ENCODE measurements at regions not wholly inside any gene's neighbourhood (a gene's known extent, or its start where the extent isn't known, plus 50 kb on each side); places are given as distances from the start of the nearest gene placed in this dataset.

- Mint-ChIP-seq H3K4me3 (no peak overlapping the region), H3K4me1 (peaks cover 4% of the 10 kb centered on the region; the same call in 1 of the 2 replicates), H3K9me3 (peaks cover 29% of the 10 kb centered on the region), H3K27ac (no peak overlapping the region), H3K36me3 (peaks cover 16% of the 10 kb centered on the region), H3K27me3 (ENCODE audit: low read depth) (no peaks in the 10 kb centered on the region)
- POLR2A ChIA-PET, result no interaction called here
- DNase-seq (ENCODE audit: low spot score) (no peak), ATAC-seq (no peak)
- TF ChIP-seq SOX15 (CRISPR knock-in tag; IDR thresholded peaks at IDR 0.05) (no peak), GRHL2 (CRISPR knock-in tag; IDR thresholded peaks at IDR 0.05; ENCODE audit: insufficient replicate concordance, severe bottlenecking) (no peak), ATF6 (CRISPR knock-in tag; IDR thresholded peaks at IDR 0.05) (no peak), KAT7 (CRISPR knock-in tag; IDR thresholded peaks at IDR 0.05; ENCODE audit: borderline replicate concordance) (no peak), FOXP1 (CRISPR knock-in tag; IDR thresholded peaks at IDR 0.05; ENCODE audit: borderline replicate concordance) (no peak), PREB (CRISPR knock-in tag; IDR thresholded peaks at IDR 0.05; ENCODE audit: borderline replicate concordance) (no peak), MXD4 (CRISPR knock-in tag; IDR thresholded peaks at IDR 0.05; ENCODE audit: borderline replicate concordance) (no peak), NR3C1 (CRISPR knock-in tag; conservative IDR thresholded peaks at IDR 0.05; ENCODE audit: low read depth) (no peak), ETV6 (CRISPR knock-in tag; IDR thresholded peaks at IDR 0.05) (no peak), FOXK1 (CRISPR knock-in tag; IDR thresholded peaks at IDR 0.05) (no peak), IRF2 (CRISPR knock-in tag; IDR thresholded peaks at IDR 0.05; ENCODE audit: borderline replicate concordance, low read depth) (no peak), ATF3 (CRISPR knock-in tag; conservative IDR thresholded peaks at IDR 0.05) (no peak), ZNF219 (CRISPR knock-in tag; IDR thresholded peaks at IDR 0.05; ENCODE audit: borderline replicate concordance) (no peak), JAZF1 (CRISPR knock-in tag; IDR thresholded peaks at IDR 0.05) (no peak)
- TF ChIP-seq, protein P1, sequence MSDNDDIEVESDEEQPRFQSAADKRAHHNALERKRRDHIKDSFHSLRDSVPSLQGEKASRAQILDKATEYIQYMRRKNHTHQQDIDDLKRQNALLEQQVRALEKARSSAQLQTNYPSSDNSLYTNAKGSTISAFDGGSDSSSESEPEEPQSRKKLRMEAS (CRISPR knock-in tag; IDR thresholded peaks at IDR 0.05), result no peak
- CTCF ChIA-PET, result no interaction called here
Measured at GRCh38 chr14:58832095-58832521, 194.3 kb downstream of the DACT1 start.

DNA sequence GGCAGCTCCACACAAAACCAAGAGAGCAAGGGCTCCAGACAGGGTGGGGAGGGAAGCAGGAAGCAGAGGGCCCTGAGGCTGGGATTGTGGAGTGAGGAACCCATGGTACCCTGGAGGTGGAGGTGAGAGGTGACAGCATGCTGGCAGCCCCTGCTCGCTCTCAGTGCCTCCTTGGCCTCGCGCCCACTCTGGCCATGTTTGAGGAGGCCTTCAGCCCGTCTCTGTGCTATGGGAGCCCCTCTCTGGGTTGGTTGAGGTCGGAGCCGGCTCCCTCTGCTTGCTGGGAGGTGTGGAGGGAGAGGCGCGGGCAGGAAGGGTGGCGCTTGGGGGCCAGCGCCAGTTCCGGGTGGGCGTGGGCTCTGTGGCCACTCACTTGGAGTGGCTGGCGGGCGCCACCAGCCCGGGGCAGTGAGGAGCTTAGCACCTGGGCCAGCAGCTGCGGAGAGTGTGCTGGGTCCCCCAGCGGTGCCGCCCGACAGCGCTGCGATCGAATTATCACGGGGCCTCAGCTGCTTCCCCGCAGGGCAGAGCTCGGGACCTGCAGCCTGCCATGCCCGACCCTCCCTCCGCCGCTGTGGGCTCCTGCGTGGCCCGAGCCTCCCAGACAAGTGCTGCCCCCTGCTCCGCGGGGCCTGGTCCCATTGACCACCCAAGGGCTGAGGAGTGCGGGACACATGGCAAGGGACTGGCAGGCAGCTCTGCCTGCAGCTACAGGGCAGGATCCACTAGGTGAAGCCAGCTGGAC is 196.0 kb downstream of the DACT1 start:
- DNase-seq (ENCODE audit: low spot score) (no peak), ATAC-seq (no peak)
- Mint-ChIP-seq H3K4me1 (peaks cover 4% of the 10 kb centered on the region; the same call in 1 of the 2 replicates), H3K9me3 (peaks cover 25% of the 10 kb centered on the region), H3K27ac (no peak overlapping the region), H3K4me3 (no peak overlapping the region), H3K27me3 (ENCODE audit: low read depth) (no peaks in the 10 kb centered on the region), H3K36me3 (peaks cover 13% of the 10 kb centered on the region)
- TF ChIP-seq, protein P2, sequence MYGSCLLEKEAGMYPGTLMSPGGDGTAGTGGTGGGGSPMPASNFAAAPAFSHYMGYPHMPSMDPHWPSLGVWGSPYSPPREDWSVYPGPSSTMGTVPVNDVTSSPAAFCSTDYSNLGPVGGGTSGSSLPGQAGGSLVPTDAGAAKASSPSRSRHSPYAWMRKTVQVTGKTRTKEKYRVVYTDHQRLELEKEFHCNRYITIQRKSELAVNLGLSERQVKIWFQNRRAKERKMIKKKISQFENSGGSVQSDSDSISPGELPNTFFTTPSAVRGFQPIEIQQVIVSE (CRISPR knock-in tag; IDR thresholded peaks at IDR 0.05; ENCODE audit: borderline replicate concordance), result no peak
- TF ChIP-seq SOX15 (CRISPR knock-in tag; IDR thresholded peaks at IDR 0.05) (no peak), MLX (CRISPR knock-in tag; IDR thresholded peaks at IDR 0.05) (no peak), CBFB (CRISPR knock-in tag; IDR thresholded peaks at IDR 0.05; ENCODE audit: low read depth) (no peak), GTF2I (CRISPR knock-in tag; conservative IDR thresholded peaks at IDR 0.05) (no peak), PREB (CRISPR knock-in tag; IDR thresholded peaks at IDR 0.05; ENCODE audit: borderline replicate concordance) (no peak)
- CTCF ChIA-PET, result no interaction called here
- POLR2A ChIA-PET, result no interaction called here
